ENCODE measurements at regions not wholly inside any gene's neighbourhood (a gene's known extent, or its start where the extent isn't known, plus 50 kb on each side); places are given as distances from the start of the nearest gene placed in this dataset.
"Not testable (repeated sequence)": the region's sequence is repeated elsewhere in the genome, so short reads cannot be mapped to it uniquely, and the experiment has no call there.

DNA sequence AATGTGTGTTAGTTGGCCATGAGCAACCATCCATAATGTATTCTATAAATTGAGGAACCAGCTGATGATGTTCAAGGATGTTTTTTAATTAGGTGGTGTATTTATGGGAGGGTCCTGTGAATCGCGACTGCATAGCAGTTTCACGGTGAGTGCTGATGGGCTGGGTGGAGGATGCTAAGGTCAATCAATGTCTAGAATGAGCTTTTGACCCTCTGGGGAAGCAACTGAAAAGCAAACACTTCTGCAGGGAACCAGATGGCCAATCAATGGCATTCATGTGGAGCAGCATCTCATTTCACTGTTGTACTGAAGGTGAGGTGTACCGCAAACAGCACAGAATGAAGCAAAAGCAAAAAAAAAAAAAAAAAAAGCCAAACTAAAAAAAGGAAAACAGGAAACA is 676.1 kb upstream of the TMEM132C start:
- DNase-seq = no peak

DNA sequence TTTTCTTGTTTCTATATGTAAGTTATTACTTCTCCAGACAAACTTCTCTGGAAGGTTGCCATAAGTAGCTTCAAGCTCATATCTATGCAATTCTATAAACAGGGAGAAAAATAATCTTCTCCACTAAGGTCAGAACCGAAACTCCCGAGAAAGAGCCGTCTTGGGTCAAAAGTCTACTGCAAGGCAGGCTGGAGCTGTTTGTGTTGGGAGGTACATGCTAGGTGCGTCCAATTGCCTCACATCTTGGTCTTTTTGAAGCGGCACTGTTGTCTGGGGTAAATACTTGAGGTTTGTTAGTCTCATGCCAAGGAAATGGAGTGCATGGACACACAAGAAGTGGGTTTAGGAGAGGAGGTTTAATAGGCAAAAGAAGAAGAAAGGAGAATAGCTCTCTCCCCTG is 674.7 kb upstream of the TMEM132C start:
- no peak for DNase-seq

DNA sequence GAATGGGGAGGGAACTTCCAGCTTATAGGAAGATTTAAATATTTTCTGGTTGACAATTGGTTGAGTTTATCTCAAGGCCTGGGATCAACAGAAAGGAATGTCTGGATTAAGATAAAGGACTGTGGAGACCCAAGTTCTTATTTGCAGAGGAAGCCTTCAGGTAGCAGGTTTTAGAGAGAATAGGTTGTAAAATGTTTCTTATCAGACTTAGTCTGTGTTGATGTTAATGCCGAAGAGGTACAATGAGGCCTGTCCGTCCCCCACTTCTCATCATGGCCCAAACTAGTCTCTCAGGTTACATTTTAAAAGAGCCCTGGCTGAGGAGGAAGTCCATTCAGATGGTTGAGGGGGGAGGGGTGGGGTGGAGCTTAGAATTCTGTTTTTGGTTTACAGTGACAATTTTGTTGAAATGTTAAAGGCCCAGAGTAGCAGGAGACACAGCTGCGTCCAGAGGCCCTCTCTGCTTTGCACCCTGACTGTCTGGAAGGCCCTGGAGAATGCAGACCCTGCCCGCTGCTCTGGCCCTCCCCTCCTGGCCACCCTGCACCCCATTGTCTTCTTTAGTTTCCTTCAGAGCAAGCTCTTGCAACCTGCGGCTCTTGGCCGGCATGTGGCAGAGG is 672.5 kb upstream of the TMEM132C start:
- DNase-seq = no peak

DNA sequence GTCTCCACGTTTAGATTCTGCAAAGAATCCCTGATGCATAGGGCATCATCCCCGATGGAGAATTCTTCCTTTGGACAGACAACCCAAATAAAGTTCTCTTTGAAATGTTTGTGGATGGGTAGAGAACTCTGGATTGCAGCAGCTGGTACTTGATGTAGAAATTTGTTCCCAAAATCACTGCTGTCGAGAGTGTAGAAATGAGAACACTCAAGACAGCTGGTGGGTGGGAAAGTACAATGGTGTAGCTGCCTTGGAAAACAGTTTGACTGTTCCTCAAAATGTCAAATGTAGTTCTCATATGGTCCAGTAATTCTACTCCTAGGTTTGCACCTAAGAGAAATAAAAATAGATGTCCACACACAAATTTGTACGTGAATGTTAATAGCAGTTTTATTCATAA is 671.5 kb upstream of the TMEM132C start:
- DNase-seq = no peak

DNA sequence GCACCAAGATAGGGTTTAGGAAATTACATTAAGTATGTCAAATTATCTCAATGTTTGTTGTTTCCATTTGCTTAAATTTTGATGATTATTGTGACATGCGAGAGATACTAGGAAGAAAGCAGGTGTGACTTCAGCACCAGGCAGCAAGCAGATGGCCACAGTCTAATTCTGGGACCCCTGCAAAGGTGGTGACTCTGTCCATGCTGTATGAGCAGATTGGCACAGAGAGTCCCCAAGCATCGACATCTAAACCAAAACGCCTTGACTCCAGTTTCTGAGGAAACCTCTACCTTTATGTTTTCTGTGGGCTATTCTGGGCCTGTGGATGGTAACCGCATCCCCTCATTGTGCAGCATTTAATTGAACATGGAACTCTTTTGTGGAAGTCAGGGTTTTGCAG is 670.1 kb upstream of the TMEM132C start:
- no peak for DNase-seq

DNA sequence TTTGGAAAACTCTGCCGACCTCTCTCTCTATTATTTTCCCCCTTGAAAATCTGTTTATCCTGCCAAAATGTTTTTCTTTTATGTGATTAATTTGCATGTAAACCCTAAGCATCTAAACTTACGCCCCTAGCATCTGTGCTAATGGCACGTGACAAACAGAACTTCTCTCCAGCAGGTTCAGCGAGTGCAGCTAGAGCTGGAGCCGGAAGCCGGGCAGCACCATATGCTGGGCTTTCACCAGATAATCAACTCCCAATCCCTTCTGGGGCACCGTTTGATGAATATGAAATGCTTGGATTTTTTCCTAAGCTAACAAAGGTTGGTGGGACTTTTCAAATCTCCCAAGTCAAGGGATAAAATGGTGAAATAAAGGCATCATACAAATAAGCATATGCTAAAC is 667.5 kb upstream of the TMEM132C start:
- DNase-seq = no peak

DNA sequence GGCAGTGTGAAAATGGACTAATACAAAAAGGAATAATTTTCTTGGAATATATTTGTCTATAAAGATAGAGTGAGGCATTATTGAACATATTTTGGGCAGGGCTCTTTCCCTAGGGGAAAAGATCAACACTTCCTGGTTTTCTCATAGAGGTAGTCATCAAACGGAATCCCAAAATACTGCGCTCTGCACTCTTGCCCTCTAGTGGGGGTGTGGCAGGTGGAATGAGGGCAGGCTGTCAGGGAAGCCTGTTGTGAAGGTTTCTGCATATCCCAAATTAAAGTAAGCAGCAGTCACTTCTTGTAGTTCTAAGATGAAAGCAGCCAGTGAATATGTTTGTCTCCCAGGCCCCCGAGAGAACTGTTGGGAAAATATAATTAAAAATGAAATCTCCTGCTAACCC is 666.8 kb upstream of the TMEM132C start:
- DNase-seq = no peak

DNA sequence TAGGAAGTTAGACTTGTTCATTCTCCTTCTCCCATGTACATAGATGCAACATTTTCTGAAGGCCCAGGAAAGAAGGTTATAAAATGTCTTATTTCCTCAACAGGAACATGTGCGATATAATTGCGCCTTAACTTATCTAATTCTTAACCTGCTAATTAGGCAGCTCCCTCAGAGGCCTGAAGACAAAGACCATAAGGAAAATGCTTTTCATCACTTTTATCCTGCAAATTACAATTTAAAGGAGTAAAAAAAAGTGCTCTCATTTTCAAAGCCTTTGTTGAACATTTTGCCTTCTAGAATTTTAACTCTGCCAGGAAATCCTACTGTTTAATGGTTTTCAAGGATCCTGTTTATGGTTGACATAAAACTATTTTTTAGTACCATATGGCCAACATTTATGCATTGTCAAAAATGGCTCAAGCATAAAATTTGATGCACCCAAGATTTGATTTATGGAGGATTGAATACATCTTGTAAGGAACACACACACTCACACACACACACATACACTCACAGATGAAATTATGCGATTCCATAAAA is 660.4 kb upstream of the TMEM132C start:
- no peak for DNase-seq

DNA sequence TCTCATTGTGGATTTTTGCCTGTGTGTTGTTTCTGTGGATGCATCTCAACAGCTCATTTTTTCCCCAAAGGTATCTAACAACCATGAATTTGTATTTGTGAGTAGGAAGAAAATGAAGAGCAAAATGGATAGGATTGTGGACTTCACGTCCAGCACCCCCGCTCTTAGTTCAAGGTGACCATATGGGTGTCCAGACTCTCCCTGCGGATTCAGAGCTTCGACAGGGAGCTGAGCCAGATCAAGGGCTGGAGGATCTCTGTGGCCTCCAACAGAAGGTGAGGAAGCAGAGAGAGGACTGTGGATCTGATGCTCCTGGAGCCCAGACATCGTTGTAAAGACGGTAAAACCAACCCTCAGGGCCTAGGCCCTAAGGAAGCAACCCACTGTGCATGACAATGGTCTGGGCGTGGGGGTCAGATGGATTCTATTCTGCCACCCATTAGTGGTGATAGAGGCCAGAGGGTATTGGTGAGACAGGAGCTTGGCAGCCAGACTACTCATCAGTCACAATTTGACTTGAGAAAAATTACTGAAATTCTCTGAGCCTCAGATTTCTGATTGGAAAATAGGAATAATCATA is 659.7 kb upstream of the TMEM132C start:
- DNase-seq = no peak

DNA sequence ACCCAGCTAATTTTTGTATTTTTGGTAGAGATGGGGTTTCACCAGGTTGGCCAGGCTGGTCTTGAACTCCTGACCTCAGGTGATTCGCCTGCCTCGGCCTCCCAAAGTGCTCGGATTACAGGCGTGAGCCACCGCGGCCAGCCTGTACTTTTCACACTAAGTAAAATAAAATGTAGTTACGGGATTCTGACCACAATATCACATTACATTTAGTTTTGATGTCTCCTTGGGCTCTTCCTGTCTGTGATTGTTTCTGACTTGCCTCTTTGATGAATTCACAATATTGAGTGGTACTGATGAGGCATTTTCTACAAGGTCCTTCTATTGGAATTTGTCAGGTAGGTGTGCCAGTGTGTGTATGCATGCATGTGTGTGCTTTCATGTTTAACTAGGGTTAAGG is 658.6 kb upstream of the TMEM132C start:
- DNase-seq = not testable (repeated sequence)

DNA sequence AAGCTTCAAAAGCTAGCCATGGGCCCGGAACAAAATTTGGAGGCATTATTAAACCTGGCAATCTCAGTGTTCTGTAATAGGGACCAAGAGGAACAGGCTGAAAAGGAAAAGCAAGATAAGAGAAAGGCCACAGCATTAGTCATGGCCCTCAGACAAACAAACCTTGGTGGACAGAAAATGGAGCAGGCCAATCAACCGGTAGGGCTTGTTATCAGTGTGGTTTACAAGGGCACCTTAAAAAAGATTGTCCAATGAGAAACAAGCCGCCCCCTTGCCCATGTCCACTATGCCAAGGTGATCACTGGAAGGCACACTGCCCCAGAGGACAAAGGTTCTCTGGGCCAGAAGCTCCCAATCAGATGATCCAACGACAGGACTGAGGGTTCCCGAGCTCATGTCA is 653.9 kb upstream of the TMEM132C start:
- DNase-seq = no peak

DNA sequence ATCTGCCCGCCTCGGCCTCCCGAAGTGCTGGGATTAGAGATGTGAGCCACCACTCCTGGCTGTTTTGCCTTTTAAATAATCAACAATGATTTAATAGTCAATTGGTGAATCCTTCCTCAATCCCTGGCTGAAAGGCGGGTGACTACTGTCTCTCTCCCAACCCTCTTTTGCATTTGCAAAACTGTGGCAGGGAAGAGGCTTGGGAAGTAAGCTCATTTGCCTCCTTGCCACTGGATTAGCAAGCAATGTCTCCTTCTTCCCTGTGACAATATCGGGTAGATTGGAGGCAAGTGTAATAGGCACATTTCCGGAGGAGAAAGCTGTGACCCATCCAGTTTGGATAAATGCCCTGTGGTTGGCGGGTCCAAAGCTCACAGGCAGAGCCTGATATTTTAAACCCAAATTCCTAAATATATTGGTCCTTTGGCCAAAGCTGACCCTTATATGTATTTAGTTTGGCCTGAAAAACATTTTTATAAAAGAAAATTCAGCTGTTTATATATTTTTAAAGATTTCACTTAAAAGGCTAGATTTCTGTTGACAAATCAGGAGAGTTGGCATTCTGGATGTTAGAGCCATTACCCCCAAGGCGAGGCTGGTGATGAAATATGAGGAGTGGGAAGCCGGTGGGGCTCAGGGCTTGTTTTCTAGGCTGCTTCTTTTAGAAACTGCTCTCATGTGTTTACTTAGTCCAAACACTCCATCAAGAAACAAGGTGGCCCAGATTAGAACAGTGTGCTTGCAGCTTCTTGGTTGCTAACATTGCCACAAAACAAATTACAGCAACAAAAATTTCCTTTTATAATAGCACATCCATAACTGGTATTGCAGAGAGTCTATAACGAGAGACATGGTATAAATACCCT is 646.9 kb upstream of the TMEM132C start:
- DNase-seq = no peak

DNA sequence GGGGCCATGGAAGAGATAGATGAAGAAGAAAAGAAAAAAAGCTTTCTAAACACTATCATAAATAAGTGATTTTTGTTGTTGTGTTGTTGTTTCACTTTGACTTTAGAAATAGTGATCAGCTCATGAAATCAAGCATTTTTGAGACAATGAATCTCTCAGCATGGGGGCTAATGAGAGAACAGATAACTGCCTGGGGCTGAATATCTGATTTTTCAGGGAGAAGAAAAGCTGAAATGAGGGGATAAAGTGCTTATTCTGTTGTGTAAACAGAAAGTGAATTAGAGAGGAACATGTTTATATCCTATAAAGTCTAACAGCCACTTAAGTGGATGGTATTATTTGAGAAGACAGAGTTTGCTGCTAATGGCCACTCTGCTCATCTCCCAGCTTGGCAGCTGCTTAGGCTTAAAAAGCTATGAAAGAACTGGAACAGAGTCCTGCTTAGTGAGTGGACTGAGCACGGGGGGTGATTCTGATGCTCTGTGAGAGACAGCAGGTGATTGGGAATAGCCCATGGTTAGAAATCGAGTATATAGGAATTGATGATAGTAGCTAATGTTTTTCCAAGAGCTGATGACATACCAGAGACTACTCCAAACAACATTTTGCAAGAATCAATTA is 646.1 kb upstream of the TMEM132C start:
- no peak for DNase-seq

DNA sequence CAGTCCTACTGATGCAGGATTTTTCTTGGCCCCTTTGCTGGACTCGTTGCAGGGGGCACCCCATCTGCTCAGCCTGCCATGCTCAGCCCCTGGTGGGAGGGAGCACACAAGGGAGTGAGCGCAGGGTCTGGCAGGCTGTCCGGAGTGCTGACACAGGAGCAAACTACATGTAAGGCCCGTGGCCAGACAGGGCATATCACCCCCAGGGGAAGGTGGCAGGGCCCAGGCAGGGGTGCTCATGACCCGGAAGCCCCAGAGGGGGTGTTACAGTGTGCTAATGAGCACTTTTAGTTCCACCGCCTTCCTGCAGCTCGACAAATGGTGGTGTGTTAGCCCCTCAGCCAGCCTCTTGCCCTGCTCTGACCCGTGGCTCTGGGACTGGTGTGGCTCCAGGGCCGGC is 645.6 kb upstream of the TMEM132C start:
- no peak for DNase-seq

DNA sequence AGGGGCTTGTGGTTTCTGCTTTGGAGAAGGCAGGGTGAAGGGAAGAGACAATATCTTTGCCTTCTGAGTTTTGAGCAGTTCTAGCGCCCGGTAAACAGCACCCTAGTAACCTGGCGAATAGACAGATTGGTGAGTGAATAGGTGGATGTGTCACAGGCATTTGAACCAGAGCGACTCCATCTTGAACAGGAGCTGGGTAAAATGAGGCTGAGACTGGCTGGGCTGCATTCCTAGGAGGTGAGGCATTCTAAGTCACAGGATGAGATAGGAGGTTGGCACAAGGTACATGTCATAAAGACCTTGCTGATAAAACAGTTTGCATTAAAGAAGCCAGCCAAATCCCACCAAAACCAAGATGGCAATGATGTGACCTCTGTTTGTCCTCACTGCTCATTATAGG is 643.6 kb upstream of the TMEM132C start:
- no peak for DNase-seq

DNA sequence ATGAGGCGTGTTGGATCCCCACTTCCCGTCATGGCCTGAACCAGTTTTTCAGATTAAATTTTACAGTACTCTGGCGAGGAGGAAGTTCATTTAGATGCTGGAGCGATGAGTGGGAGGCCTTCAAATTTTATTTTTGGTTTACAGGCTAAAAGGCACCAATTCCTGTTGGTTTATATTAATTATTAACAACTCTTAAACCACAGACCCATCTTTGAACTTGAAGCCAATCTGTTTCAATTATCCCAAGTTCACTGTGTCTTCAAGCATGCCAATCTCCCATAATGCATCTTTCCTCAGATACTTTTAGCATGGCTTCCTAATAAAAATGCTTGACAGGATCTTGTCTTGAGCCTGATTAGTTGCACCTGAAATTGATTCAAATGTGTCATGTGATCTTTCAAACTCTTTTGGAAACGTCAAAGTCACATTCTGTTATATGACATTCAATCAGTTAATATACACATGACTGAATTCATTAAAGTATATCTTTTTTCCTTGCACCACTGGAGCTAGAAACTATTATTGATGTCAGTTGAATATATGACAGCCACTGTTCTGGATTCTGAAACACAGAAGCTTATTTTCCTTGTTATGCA is 641.7 kb upstream of the TMEM132C start:
- no peak for DNase-seq

DNA sequence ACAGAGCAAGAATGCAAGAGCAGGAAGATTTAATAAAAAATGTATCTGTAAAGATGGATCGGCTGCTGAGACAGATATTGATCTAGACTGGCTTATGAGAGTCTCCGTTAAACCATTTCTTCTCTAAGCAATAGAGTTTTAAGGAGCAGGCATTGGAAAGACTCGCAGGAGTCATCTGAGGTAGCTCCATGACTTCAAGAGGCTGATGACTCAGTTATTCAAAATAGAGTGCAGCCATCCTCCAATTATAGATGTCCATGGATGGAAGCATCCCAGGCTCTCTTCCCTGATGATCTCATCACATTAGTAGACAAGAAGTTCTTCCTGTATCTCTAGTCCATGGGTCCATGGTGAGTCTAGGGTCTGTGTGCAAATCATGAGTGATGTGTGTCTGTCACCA is 638.3 kb upstream of the TMEM132C start:
- DNase-seq = no peak

DNA sequence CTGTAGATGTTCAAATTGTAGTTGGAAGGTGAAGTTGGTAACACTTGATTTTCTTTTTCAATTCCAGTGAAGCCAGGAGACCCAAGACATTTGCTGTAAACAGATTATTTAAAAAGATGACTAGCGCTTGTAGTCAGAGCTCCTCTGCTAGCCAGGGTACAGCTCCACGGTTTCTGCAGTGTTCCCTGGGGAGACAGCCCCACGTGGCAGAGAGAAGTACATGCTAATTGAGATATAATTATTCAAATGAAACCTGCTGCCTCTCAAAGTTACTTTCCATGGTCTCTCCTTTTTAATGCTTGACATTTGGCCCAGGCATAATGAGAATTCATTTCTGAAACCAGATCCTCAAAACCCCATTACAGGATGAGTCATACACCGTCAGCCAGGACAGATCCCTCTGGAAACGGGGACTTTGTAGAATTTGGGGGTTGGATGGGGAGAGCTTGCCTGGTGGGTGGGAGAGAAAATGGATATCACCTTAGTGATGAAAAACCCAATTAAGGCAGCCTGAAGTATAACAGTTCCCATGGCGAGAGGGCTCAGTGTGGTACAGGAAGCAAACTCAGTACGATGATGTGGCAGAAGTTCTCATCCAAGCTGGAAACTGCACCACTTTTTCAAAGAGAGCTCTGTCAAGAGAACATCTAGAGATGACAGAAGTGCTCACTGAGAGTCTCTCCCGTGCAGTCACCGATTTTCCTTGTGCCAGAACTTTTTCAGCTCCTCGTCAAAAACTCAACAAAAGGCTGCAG is 637.7 kb upstream of the TMEM132C start:
- DNase-seq = no peak

DNA sequence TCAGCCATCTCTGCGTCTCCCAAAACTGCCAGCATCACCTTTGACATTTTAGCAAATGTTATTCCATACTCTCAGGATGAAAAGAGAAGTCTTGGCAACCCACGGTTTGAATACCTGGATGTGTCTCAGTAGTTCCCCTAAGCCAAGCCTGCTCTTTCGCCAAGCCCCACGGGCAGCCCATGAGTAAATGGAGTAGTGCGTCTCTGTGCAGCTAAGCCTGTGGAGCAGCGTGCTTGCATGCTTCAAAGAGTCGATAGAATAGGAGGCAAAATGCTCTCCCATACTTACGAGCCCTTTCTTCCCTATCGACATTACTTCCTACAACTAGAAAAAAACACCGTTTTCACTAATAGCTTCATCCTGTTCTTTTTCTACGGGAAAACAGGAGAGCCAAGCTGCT is 634.5 kb upstream of the TMEM132C start:
- no peak for DNase-seq

DNA sequence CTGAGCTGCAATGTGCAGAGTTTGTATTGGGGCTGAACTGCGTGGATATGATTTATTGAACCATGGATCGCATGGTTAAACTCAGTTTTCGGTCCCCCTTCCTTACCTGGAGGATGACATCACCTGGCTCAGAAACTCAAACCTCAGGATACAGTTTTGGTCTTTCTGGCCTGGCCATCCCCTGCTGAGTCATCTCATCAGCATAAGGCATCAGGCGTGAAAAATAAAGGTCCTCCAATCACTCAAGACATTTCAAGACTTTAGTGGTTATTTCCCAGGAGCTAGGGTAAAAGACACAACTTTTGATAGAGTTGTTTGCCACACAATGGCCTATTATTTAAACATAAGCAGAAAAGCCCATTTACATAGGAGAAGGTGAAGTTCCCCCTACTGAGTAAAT is 631.1 kb upstream of the TMEM132C start:
- DNase-seq = no peak

DNA sequence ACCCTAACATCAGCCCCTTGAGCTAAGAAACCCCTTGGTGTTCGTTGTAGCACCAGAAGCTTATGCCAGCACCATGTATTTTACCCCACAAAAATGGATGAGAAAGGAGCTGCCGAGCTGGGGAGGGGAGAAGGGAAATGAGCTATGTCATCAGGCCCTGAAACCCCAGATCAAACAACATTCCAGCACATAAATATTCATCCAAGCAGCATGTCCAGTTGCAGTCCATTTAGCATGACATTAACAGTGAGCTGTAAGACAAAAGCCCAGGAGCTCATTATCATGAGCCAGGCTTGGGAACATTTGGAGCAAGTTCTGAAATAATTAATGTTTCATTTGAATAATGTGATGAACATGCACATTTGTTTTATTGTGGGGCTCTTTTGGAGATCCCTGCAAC is 630.1 kb upstream of the TMEM132C start:
- DNase-seq = no peak

DNA sequence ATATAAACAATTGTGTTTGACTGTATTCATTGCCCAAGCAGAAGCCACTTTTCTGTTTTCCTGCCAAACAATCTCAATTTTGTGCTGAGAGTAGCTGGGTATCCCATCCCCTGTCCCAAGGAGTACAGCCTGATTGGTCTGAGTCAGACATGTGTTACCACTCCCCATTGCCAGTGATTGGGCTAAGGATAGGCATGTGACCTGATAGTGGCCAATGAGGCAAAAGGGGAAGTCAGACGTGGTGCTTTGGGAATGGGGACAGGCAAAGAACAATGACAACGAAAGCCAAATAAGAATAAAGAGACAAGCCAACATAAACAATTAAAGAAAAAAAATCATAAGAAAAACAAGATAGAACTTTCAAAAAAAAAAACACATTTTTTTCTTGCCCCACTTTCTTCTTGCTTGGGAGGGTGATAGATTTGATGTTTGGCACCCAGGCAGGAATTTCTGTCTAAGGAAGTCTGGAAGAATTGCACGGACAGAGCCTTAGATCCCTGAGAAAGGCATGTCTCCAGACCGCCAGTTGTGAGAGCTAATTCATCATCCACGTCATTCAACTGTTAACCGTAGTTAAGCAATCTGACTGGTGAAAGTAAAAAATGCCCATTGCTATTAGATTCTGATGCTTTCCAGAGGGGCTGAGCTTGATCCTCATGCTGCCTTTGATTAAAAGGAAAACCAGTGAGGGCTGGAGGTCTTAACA is 626.6 kb upstream of the TMEM132C start:
- no peak for DNase-seq
